Osteoblast (primary cell): ENCODE measurements at regions not wholly inside any gene's neighbourhood (a gene's known extent, or its start where the extent isn't known, plus 50 kb on each side); places are given as distances from the start of the nearest gene placed in this dataset.

Experiments
- DNase-seq: peaks from one replicate; pipeline ENCODE4 v3.0.0; 2011; ENCODE audit warnings: low spot score, mixed read lengths; ENCODE audit not compliant: insufficient read length; ENCODE audit errors: missing footprints
- H2AFZ ChIP-seq: 2 replicates; pipeline ENCODE4 v1.6.0; 2011; ENCODE audit warnings: mild to moderate bottlenecking, low read length
- H3K27ac ChIP-seq: 2 replicates; pipeline ENCODE4 v1.5.1; 2011; ENCODE audit warnings: mild to moderate bottlenecking, low read depth, low read length, moderate library complexity
- H3K27me3 ChIP-seq: 2 replicates; pipeline ENCODE4 v1.6.0; 2012; ENCODE audit warnings: mild to moderate bottlenecking, control low read depth, inconsistent platforms, low read length, moderate library complexity; ENCODE audit not compliant: insufficient read depth
- H3K36me3 ChIP-seq: 2 replicates; pipeline ENCODE4 v1.5.1; 2011; ENCODE audit warnings: mild to moderate bottlenecking, low read length, control low read depth, moderate library complexity; ENCODE audit not compliant: insufficient read depth
- H3K4me1 ChIP-seq: 2 replicates; pipeline ENCODE4 v1.5.1; 2011; ENCODE audit warnings: mild to moderate bottlenecking, low read length, control low read depth, moderate library complexity; ENCODE audit not compliant: insufficient read depth
- H3K4me2 ChIP-seq: 2 replicates; pipeline ENCODE4 v1.6.0; 2011; ENCODE audit warnings: mild to moderate bottlenecking, low read length; ENCODE audit not compliant: insufficient read depth
- H3K4me3 ChIP-seq: fragments of 200-600 bp; sonication (generic); 3 replicates; pipeline ENCODE4 v1.5.1; 2012; ENCODE audit warnings: mild to moderate bottlenecking, low read length, inconsistent platforms; ENCODE audit not compliant: insufficient read depth
- H3K79me2 ChIP-seq: 2 replicates; pipeline ENCODE4 v1.6.0; 2012; ENCODE audit warnings: mild to moderate bottlenecking, low read length, control low read depth, inconsistent platforms; ENCODE audit not compliant: insufficient read depth
- H3K9me3 ChIP-seq: 2 replicates; pipeline ENCODE4 v1.5.1; 2011; ENCODE audit warnings: low read depth, low read length, control low read depth
- H4K20me1 ChIP-seq: 2 replicates; pipeline ENCODE4 v1.6.0; 2012; ENCODE audit warnings: mild to moderate bottlenecking, low read length, control low read depth; ENCODE audit not compliant: insufficient read depth
- CTCF ChIP-seq: IDR thresholded peaks from 2 replicates; pipeline ENCODE4 v1.5.1; 2011; ENCODE audit warnings: mild to moderate bottlenecking, low read depth, low read length, moderate library complexity; ENCODE audit errors: extremely low read depth

GRCh38 chr10:111360260-111360925 is 283.6 kb downstream of the ADRA2A start:
- no peaks in the 10 kb centered on the region for H3K79me2 ChIP-seq
- no peak overlapping the region for H3K27ac ChIP-seq
- H3K4me2 ChIP-seq = no peak overlapping the region
- no peaks in the 10 kb centered on the region for H3K27me3 ChIP-seq
- no peak overlapping the region for H3K4me3 ChIP-seq
- no peak for DNase-seq
- no peaks in the 10 kb centered on the region for H3K4me1 ChIP-seq
- no peak overlapping the region for H2AFZ ChIP-seq
- no peaks in the 10 kb centered on the region for H3K36me3 ChIP-seq
- TF ChIP-seq CTCF = peak; percentile 48
- H4K20me1 ChIP-seq = no peaks in the 10 kb centered on the region
- H3K9me3 ChIP-seq = no peaks in the 10 kb centered on the region

GRCh38 chr10:111367531-111367930 is 290.7 kb downstream of the ADRA2A start:
- Histone ChIP-seq H3K27me3 (no peaks in the 10 kb centered on the region), H3K27ac (no peak overlapping the region), H3K9me3 (no peaks in the 10 kb centered on the region), H4K20me1 (no peaks in the 10 kb centered on the region), H3K79me2 (no peaks in the 10 kb centered on the region), H3K4me2 (no peak overlapping the region), H2AFZ (no peak overlapping the region), H3K36me3 (no peaks in the 10 kb centered on the region), H3K4me3 (no peak overlapping the region), H3K4me1 (peaks cover 3% of the 10 kb centered on the region)
- peak; percentile 30 for DNase-seq
- TF ChIP-seq CTCF = no peak

GRCh38 chr10:111370101-111370500 is 293.3 kb downstream of the ADRA2A start:
- Histone ChIP-seq H3K4me3 (no peak overlapping the region), H2AFZ (no peak overlapping the region), H3K4me1 (peaks cover 3% of the 10 kb centered on the region), H3K9me3 (no peaks in the 10 kb centered on the region), H4K20me1 (no peaks in the 10 kb centered on the region), H3K4me2 (peak overlapping the region; percentile 4), H3K27me3 (no peaks in the 10 kb centered on the region), H3K27ac (no peak overlapping the region), H3K36me3 (no peaks in the 10 kb centered on the region), H3K79me2 (no peaks in the 10 kb centered on the region)
- DNase-seq = peak; percentile 21
- no peak for TF ChIP-seq CTCF

- DNase-seq = no peak
- no peaks in the 10 kb centered on the region for H3K9me3 ChIP-seq
- H4K20me1 ChIP-seq = no peaks in the 10 kb centered on the region
- no peak overlapping the region for H3K4me2 ChIP-seq
- H3K36me3 ChIP-seq = no peaks in the 10 kb centered on the region
- H3K4me3 ChIP-seq = no peak overlapping the region
- H2AFZ ChIP-seq = no peak overlapping the region
- H3K79me2 ChIP-seq = no peaks in the 10 kb centered on the region
- H3K27ac ChIP-seq = no peak overlapping the region
- H3K27me3 ChIP-seq = no peaks in the 10 kb centered on the region
- no peak for TF ChIP-seq CTCF
- H3K4me1 ChIP-seq = peaks cover 3% of the 10 kb centered on the region
Observed at GRCh38 chr10:111373696-111374095, 296.9 kb downstream of the ADRA2A start.
